Muscle of leg (tissue), 3 donors: ENCODE measurements at regions not wholly inside any gene's neighbourhood (a gene's known extent, or its start where the extent isn't known, plus 50 kb on each side); places are given as distances from the start of the nearest gene placed in this dataset.
A peak's percentile ranks its signal among the peaks of the same experiment; 100 is the strongest.
"Not testable (repeated sequence)": the region's sequence is repeated elsewhere in the genome, so short reads cannot be mapped to it uniquely, and the experiment has no call there.

ENCODE experiments used
- DNase-seq: peaks from one replicate; pipeline ENCODE4 v3.0.0; 2013
- H3K27ac ChIP-seq: one replicate; pipeline ENCODE4 v1.5.1; 2013; ENCODE audit warnings: mild to moderate bottlenecking, low read length, control low read depth
- H3K27me3 ChIP-seq: one replicate; pipeline ENCODE4 v1.6.1; 2013; ENCODE audit warnings: low read length; ENCODE audit not compliant: control insufficient read depth, insufficient read depth
- H3K36me3 ChIP-seq: one replicate; pipeline ENCODE4 v1.6.1; 2013; ENCODE audit warnings: low read length; ENCODE audit not compliant: control insufficient read depth, insufficient read depth
- H3K4me1 ChIP-seq: one replicate; pipeline ENCODE4 v1.6.1; 2013; ENCODE audit warnings: low read length; ENCODE audit not compliant: control insufficient read depth, insufficient read depth
- H3K4me3 ChIP-seq: one replicate; pipeline ENCODE4 v1.5.1; 2013; ENCODE audit warnings: low read length, control low read depth
- H3K9me3 ChIP-seq: replicated peaks from 2 replicates; pipeline ENCODE4 v1.6.1; 2013; ENCODE audit warnings: low read depth, low read length; ENCODE audit not compliant: control insufficient read depth
- WGBS: methylation state at CpG from one replicate; pipeline ENCODE4 v1.1.5; 2013; ENCODE audit warnings: missing lambda C conversion rate; ENCODE audit not compliant: insufficient coverage; 5-methylcytosine and 5-hydroxymethylcytosine counted together

- H3K27ac ChIP-seq: no peak overlapping the region
- no peak overlapping the region for H3K4me3 ChIP-seq
- no peaks in the 10 kb centered on the region for H3K9me3 ChIP-seq
- peak; percentile 57 for DNase-seq
- WGBS: 63% methylated on average over 10 of the region's 16 CpGs
- peaks cover 2% of the 10 kb centered on the region for H3K27me3 ChIP-seq
- H3K4me1 ChIP-seq: no peaks in the 10 kb centered on the region
- no peaks in the 10 kb centered on the region for H3K36me3 ChIP-seq
Observed at GRCh38 chr9:16052757-16053530, 500.1 kb downstream of the CCDC171 start.

- Histone ChIP-seq H3K9me3 (no peaks in the 10 kb centered on the region), H3K4me3 (no peak overlapping the region), H3K27ac (no peak overlapping the region), H3K4me1 (peaks cover 2% of the 10 kb centered on the region), H3K36me3 (no peaks in the 10 kb centered on the region), H3K27me3 (peaks cover 2% of the 10 kb centered on the region)
- DNase-seq: no peak
- WGBS: 38% methylated on average over 1 of the region's 4 CpGs
Observed at GRCh38 chr9:16057541-16057940, 504.7 kb downstream of the CCDC171 start.

DNA sequence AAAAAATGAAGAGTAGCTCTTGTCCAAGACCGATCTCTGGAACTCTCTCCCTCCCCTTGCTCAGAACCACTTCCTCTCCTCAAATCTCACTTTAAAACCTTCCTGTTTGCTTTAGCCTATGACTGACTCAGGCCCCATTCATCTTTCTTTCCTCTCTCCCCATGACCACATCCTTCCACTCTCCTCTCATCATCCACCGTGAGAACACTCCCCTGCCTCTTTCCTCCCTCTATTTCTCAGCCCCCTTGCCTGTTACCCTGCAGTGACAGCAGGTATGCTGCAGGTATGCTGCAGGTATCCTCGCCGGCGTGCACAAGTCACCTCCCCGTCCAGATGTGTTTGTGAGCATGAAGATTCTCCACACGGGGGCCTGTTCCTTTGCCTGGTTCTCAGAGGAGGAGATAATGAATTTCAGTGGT is 505.3 kb downstream of the CCDC171 start:
- H3K4me3 ChIP-seq: no peak overlapping the region
- H3K9me3 ChIP-seq: no peaks in the 10 kb centered on the region
- 54% methylated on average over 6 of the region's 7 CpGs for WGBS
- H3K4me1 ChIP-seq: peaks cover 2% of the 10 kb centered on the region
- H3K27me3 ChIP-seq: no peaks in the 10 kb centered on the region
- H3K27ac ChIP-seq: no peak overlapping the region
- peak; percentile 31 for DNase-seq
- H3K36me3 ChIP-seq: no peaks in the 10 kb centered on the region

DNA sequence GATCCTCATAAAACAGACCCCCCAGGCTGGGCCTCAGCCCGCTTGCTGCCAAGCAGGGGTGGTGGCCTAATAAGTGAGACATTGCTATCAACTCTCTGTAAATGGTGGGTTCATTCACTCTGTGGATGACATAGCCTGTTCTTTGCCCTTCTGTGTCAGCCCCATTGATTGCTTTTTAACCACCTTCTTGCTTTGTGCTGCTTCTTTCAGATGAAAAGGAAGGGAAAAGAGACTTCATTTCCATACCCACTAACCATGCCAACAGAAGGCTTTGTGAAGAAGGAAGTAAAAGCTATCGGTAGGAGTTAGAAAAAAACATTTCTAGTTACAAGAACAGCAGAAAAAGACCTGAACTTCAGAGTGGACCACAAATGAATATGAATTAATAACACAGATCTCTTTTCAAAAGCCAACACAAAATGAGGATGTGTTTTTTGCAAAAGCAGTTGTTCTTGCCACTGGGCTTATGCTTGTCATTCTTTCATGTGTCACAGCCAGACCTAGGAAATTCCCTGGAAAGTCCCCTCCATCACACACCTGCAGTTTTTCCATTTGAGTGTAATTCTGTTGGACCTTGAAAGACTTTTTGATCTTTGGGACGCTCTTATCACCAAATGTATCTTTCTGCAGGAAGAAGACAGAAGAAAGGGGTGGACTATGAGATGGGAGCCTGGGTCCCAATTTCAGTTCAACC is 507.7 kb downstream of the CCDC171 start:
- no CpG with 5 or more reads among the region's 3 CpGs for WGBS
- Histone ChIP-seq H3K36me3 (no peaks in the 10 kb centered on the region), H3K4me3 (no peak overlapping the region), H3K27me3 (no peaks in the 10 kb centered on the region), H3K4me1 (peaks cover 2% of the 10 kb centered on the region), H3K9me3 (no peaks in the 10 kb centered on the region), H3K27ac (no peak overlapping the region)
- DNase-seq: no peak

DNA sequence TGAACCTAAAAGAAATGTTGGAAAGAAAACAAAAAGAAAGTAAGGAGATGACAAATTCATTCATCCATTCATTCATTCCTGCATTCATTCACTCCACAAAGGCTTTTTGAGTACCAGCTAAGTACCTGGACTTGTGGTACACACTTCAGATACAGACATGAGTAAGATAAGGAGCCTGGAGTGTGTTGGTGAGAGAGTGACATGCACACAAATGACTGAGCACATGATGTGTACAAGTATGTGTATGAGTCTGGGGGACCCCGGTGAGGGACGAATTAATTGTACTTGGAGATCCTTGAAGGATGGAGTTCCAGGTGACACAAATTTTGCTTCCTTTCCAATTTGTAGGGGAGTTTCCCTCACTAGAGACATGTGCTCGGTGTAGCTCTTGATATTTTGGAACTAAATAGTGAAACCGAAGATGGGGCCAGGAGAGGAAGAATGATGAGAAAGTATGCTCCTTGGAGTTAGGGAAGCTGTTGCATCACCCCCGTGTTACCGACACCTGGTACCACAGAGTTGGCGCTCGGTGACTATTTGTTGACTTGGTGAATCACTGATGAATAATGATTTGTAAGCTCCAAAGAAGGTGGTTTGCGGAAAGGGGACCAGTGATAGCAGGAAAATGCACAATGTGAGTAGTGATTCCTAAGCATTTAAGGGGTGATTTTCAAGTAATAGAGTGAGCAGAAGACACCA is 509.8 kb downstream of the CCDC171 start:
- Histone ChIP-seq H3K4me1 (peaks cover 2% of the 10 kb centered on the region), H3K27ac (no peak overlapping the region), H3K9me3 (no peaks in the 10 kb centered on the region), H3K27me3 (no peaks in the 10 kb centered on the region), H3K4me3 (no peak overlapping the region), H3K36me3 (no peaks in the 10 kb centered on the region)
- 87% methylated on average over 9 of the region's 9 CpGs for WGBS
- no peak for DNase-seq

GRCh38 chr9:16063241-16063591 is 510.4 kb downstream of the CCDC171 start:
- Histone ChIP-seq H3K36me3 (no peaks in the 10 kb centered on the region), H3K27me3 (no peaks in the 10 kb centered on the region), H3K27ac (no peak overlapping the region), H3K4me3 (no peak overlapping the region), H3K4me1 (peaks cover under 1% of the 10 kb centered on the region), H3K9me3 (no peaks in the 10 kb centered on the region)
- 100% methylated on average over 1 of the region's 5 CpGs for WGBS
- no peak for DNase-seq

GRCh38 chr9:16064771-16065170 is 511.9 kb downstream of the CCDC171 start:
- no peak overlapping the region for H3K4me3 ChIP-seq
- no peaks in the 10 kb centered on the region for H3K36me3 ChIP-seq
- DNase-seq: no peak
- no peaks in the 10 kb centered on the region for H3K27me3 ChIP-seq
- no peaks in the 10 kb centered on the region for H3K9me3 ChIP-seq
- peaks cover 6% of the 10 kb centered on the region for H3K4me1 ChIP-seq
- H3K27ac ChIP-seq: no peak overlapping the region
- WGBS: 90% methylated on average over 6 of the region's 8 CpGs

DNA sequence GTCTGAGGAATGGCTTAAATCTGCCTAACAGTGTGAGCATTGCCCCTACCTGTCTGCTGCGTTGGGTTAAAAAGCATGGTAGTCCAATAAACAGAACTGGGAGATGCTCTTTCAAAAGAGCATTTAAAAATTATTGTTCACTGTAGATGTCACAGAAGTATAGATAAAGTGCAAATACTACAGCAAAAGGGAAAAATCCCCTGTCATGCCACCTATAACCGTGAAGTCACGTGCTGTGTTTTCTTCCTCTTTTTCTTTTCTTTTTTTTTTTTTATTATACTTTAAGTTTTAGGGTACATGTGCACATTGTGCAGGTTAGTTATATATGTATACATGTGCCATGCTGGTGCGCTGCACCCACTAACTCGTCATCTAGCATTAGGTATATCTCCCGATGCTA is 513.4 kb downstream of the CCDC171 start:
- not testable (repeated sequence) for H3K4me3 ChIP-seq, DNase-seq, H3K36me3 ChIP-seq, H3K27me3 ChIP-seq, H3K27ac ChIP-seq, H3K9me3 ChIP-seq
- H3K4me1 ChIP-seq: peaks cover 21% of the 10 kb centered on the region
- WGBS: no CpG with 5 or more reads among the region's 6 CpGs

DNA sequence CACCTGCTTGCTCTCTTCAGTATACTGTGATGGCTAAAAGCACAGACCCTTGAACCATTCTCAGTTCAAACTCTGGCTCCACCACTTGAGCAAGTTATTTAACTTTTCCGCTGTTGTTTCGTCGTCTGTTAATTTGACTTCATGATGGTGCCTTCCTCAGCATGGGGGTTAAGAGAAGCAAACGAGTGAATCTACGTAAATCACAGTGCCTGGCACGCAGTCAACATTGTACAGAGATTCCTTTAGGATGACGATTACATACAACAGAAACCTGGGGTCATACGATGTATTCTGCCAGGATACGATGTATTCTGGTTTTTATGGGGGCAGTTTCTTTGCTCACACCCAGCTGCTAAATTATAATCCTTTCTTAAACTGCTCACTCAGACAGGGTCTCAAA is 515.6 kb downstream of the CCDC171 start:
- DNase-seq: no peak
- Histone ChIP-seq H3K9me3 (no peaks in the 10 kb centered on the region), H3K4me3 (no peak overlapping the region), H3K27me3 (no peaks in the 10 kb centered on the region), H3K36me3 (no peaks in the 10 kb centered on the region), H3K27ac (no peak overlapping the region), H3K4me1 (peaks cover 23% of the 10 kb centered on the region)
- WGBS: 58% methylated on average over 9 of the region's 9 CpGs

DNA sequence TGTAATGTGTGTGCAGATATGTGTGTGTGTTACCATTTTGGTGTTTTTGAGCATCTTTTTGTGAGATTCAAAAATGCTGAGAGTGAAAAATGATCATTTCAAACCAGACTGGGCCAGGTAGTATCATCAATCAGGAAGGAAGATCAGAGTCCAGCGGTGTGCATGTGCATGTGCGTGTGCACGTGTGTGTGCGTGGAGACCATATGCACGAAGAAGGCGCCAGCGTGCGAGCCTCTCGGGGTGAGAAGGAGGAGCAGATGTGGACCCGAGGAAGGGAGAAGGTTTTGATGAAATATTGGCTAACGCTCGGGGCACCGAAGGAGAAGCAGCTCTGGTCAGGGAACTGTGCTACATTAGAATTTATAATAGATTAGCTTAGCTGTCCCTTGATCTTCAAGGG is 516.4 kb downstream of the CCDC171 start:
- WGBS: 46% methylated on average over 11 of the region's 13 CpGs
- no peaks in the 10 kb centered on the region for H3K9me3 ChIP-seq
- no peak overlapping the region for H3K4me3 ChIP-seq
- no peaks in the 10 kb centered on the region for H3K36me3 ChIP-seq
- DNase-seq: peak; percentile 16
- H3K4me1 ChIP-seq: peaks cover 23% of the 10 kb centered on the region
- no peak overlapping the region for H3K27ac ChIP-seq
- H3K27me3 ChIP-seq: no peaks in the 10 kb centered on the region
